Mesendoderm (in vitro differentiated cells): ENCODE measurements at regions not wholly inside any gene's neighbourhood (a gene's known extent, or its start where the extent isn't known, plus 50 kb on each side); places are given as distances from the start of the nearest gene placed in this dataset.

ENCODE experiments used
- DNase-seq: peaks from one replicate; pipeline ENCODE4 v3.0.0; 2013
- H2AK5ac ChIP-seq: 2 replicates; pipeline ENCODE4 v1.6.1; 2013; ENCODE audit warnings: low read length, inconsistent platforms
- H2BK120ac ChIP-seq: 2 replicates; pipeline ENCODE4 v1.6.1; 2013; ENCODE audit warnings: low read depth, mild to moderate bottlenecking, low read length, moderate library complexity, mixed read lengths
- H2BK15ac ChIP-seq: replicated peaks from 2 replicates; pipeline ENCODE4 v1.6.1; 2013; ENCODE audit warnings: low read depth, mild to moderate bottlenecking, moderate library complexity
- H2BK5ac ChIP-seq: 2 replicates; pipeline ENCODE4 v1.6.1; 2013; ENCODE audit warnings: low read length, inconsistent platforms
- H3K18ac ChIP-seq: 2 replicates; pipeline ENCODE4 v1.6.1; 2013; ENCODE audit warnings: mild to moderate bottlenecking, low read length, mixed read lengths
- H3K23ac ChIP-seq: one replicate; pipeline ENCODE4 v1.6.1; 2013; ENCODE audit warnings: low read length
- H3K27ac ChIP-seq: 2 replicates; pipeline ENCODE4 v1.5.1; 2013; ENCODE audit warnings: low read depth, mild to moderate bottlenecking, inconsistent platforms, low read length, moderate library complexity
- H3K27me3 ChIP-seq: 2 replicates; pipeline ENCODE4 v1.6.1; 2013; ENCODE audit warnings: low read length, control low read depth, mild to moderate bottlenecking, inconsistent platforms; ENCODE audit not compliant: insufficient read depth, poor library complexity
- H3K36me3 ChIP-seq: 2 replicates; pipeline ENCODE4 v1.6.1; 2013; ENCODE audit warnings: low read length, inconsistent platforms; ENCODE audit not compliant: control insufficient read depth, insufficient read depth
- H3K4ac ChIP-seq: one replicate; pipeline ENCODE4 v1.6.1; 2013; ENCODE audit warnings: low read depth, mild to moderate bottlenecking, low read length, moderate library complexity
- H3K4me1 ChIP-seq: 2 replicates; pipeline ENCODE4 v1.6.1; 2013; ENCODE audit warnings: low read depth, low read length, inconsistent platforms; ENCODE audit not compliant: control insufficient read depth
- H3K4me2 ChIP-seq: 2 replicates; pipeline ENCODE4 v1.6.1; 2013; ENCODE audit warnings: low read length
- H3K4me3 ChIP-seq: 2 replicates; pipeline ENCODE4 v1.5.1; 2013; ENCODE audit warnings: mild to moderate bottlenecking, low read length
- H3K56ac ChIP-seq: one replicate; pipeline ENCODE4 v1.6.1; 2013; ENCODE audit warnings: low read length
- H3K79me1 ChIP-seq: 2 replicates; pipeline ENCODE4 v1.6.1; 2013; ENCODE audit warnings: low read length, inconsistent platforms
- H3K79me2 ChIP-seq: 2 replicates; pipeline ENCODE4 v1.6.1; 2013; ENCODE audit warnings: mild to moderate bottlenecking, low read length; ENCODE audit not compliant: control insufficient read depth, insufficient read depth
- H3K9ac ChIP-seq: 2 replicates; pipeline ENCODE4 v1.6.1; 2013; ENCODE audit warnings: low read length, inconsistent platforms
- H4K5ac ChIP-seq: one replicate; pipeline ENCODE4 v1.6.1; 2013; ENCODE audit warnings: low read length
- H4K8ac ChIP-seq: one replicate; pipeline ENCODE4 v1.6.1; 2013; ENCODE audit warnings: low read depth, mild to moderate bottlenecking, control low read depth, low read length, moderate library complexity
- WGBS: extraction: QIAGEN DNeasy Blood & Tissue Kit; methylation state at CpG from one replicate; pipeline ENCODE4 v1.1.7; 2013; ENCODE audit warnings: low lambda C conversion rate, missing lambda C conversion rate; ENCODE audit not compliant: insufficient coverage; ENCODE audit errors: extremely low coverage; 5-methylcytosine and 5-hydroxymethylcytosine counted together

GRCh38 chr6:167647737-167648470 is 178.8 kb upstream of the AFDN start:
- Histone ChIP-seq H3K4me3 (no peak overlapping the region), H3K9ac (no peak overlapping the region), H3K56ac (peak overlapping the region; percentile 43), H4K8ac (no peak overlapping the region), H3K36me3 (no peaks in the 10 kb centered on the region), H2BK15ac (no peak overlapping the region), H3K79me1 (no peaks in the 10 kb centered on the region), H3K27me3 (no peaks in the 10 kb centered on the region), H2BK5ac (no peak overlapping the region), H3K4me2 (no peak overlapping the region), H4K5ac (no peak overlapping the region), H3K18ac (no peak overlapping the region), H3K27ac (no peak overlapping the region), H3K4ac (no peak overlapping the region), H2AK5ac (no peak overlapping the region), H3K4me1 (peaks cover 10% of the 10 kb centered on the region), H3K23ac (no peak overlapping the region), H2BK120ac (no peak overlapping the region), H3K79me2 (no peaks in the 10 kb centered on the region)
- no CpG with 5 or more reads among the region's 13 CpGs for WGBS
- DNase-seq, result no peak

DNA sequence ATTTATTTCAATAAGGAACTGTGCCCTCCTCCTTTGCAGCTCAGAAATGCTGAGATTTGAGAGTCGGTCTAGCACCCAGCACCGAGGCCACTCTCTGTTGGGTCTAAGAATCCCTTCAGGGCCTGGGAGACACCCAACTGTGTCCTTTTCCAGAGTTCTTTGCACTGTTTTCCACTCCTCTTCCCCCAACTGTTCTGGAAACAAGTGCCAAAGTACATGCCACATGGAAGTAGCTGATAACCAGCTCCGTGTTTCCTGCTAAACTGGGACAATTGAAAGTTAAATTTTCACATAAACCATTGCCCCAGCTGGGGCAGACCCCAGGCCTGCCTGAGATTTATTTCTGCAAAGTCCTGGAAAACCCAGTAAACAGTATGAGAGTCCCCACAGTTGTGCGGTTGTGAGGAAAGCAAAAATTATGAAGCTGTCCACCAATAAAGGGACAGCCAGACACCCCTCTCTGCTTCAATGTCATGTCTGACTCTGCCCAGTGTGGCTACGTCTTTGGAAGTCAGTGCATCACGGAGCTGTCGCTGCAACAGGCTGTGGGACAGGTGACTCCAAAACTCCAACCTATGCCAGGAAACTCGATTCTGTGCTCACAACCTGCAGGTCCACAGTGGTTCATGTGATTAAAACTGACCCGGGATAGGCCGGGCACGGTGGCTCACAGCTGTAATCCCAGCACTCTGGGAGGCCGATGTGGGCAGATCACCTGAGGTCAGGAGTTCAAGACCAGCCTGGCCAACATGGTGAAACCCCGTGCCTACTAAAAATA is 178.0 kb upstream of the AFDN start:
- no peak overlapping the region for H3K27ac ChIP-seq

DNA sequence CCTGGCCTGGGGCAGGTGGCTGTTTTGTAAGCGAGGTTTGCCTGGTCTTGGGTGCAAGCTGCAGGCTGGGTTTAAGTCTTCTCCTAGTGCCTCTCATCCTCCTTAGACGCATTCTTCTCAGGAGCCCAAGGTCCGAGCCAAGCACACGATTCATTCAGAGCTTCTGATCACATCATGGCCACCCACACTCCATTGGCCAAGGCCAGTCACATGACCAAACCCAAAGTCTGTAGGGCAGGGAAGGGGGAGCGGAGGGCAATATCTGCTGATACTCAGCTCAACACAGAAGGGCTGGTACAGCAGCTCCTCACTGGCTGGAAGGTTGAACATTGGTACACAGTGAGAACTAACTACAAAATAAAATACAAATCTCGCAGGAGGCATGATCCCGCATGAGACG is 177.2 kb upstream of the AFDN start:
- no peaks in the 10 kb centered on the region for H3K36me3 ChIP-seq
- no peak overlapping the region for H2BK5ac ChIP-seq
- no peak overlapping the region for H3K9ac ChIP-seq
- no peaks in the 10 kb centered on the region for H3K27me3 ChIP-seq
- H3K4me1 ChIP-seq, result peaks cover 14% of the 10 kb centered on the region
- H3K79me1 ChIP-seq, result no peaks in the 10 kb centered on the region
- H2AK5ac ChIP-seq, result no peak overlapping the region
- H3K27ac ChIP-seq, result no peak overlapping the region
- H2BK120ac ChIP-seq, result no peak overlapping the region
- H3K23ac ChIP-seq, result no peak overlapping the region
- H3K4me3 ChIP-seq, result no peak overlapping the region
- no peaks in the 10 kb centered on the region for H3K79me2 ChIP-seq
- H3K56ac ChIP-seq, result no peak overlapping the region
- no peak overlapping the region for H4K8ac ChIP-seq
- no peak overlapping the region for H2BK15ac ChIP-seq
- no peak overlapping the region for H4K5ac ChIP-seq
- H3K18ac ChIP-seq, result no peak overlapping the region
- no peak for DNase-seq
- no CpG with 5 or more reads among the region's 8 CpGs for WGBS
- no peak overlapping the region for H3K4ac ChIP-seq
- H3K4me2 ChIP-seq, result no peak overlapping the region

More for the DNA sequence above, 178.0 kb upstream of the AFDN start:
- H3K79me2 ChIP-seq, result no peaks in the 10 kb centered on the region
- H3K18ac ChIP-seq, result no peak overlapping the region
- H2AK5ac ChIP-seq, result no peak overlapping the region
- H3K79me1 ChIP-seq, result no peaks in the 10 kb centered on the region
- H4K8ac ChIP-seq, result no peak overlapping the region
- no peak overlapping the region for H3K9ac ChIP-seq
- H3K56ac ChIP-seq, result no peak overlapping the region
- H3K27me3 ChIP-seq, result no peaks in the 10 kb centered on the region
- WGBS, result no CpG with 5 or more reads among the region's 13 CpGs
- peaks cover 14% of the 10 kb centered on the region for H3K4me1 ChIP-seq
- no peak overlapping the region for H2BK120ac ChIP-seq
- no peak overlapping the region for H2BK15ac ChIP-seq
- no peak overlapping the region for H3K4me2 ChIP-seq
- DNase-seq, result no peak
- no peak overlapping the region for H3K23ac ChIP-seq
- no peaks in the 10 kb centered on the region for H3K36me3 ChIP-seq
- H3K4ac ChIP-seq, result no peak overlapping the region
- no peak overlapping the region for H3K4me3 ChIP-seq
- no peak overlapping the region for H4K5ac ChIP-seq
- H2BK5ac ChIP-seq, result no peak overlapping the region

- no peak overlapping the region for H4K8ac ChIP-seq
- WGBS, result no CpG with 5 or more reads among the region's 12 CpGs
- H3K27ac ChIP-seq, result no peak overlapping the region
- no peak overlapping the region for H3K9ac ChIP-seq
- DNase-seq, result no peak
- H2BK15ac ChIP-seq, result no peak overlapping the region
- H4K5ac ChIP-seq, result no peak overlapping the region
- H3K4me3 ChIP-seq, result no peak overlapping the region
- peak overlapping the region; percentile 53 for H2AK5ac ChIP-seq
- H2BK5ac ChIP-seq, result no peak overlapping the region
- H3K4ac ChIP-seq, result no peak overlapping the region
- H3K79me2 ChIP-seq, result no peaks in the 10 kb centered on the region
- no peak overlapping the region for H3K18ac ChIP-seq
- H3K27me3 ChIP-seq, result no peaks in the 10 kb centered on the region
- no peak overlapping the region for H3K4me2 ChIP-seq
- H3K79me1 ChIP-seq, result no peaks in the 10 kb centered on the region
- H2BK120ac ChIP-seq, result no peak overlapping the region
- H3K56ac ChIP-seq, result peak overlapping the region; percentile 79
- peaks cover 14% of the 10 kb centered on the region for H3K4me1 ChIP-seq
- peak overlapping the region; percentile 74 for H3K23ac ChIP-seq
- H3K36me3 ChIP-seq, result no peaks in the 10 kb centered on the region
These were observed 175.9 kb upstream of the AFDN start for GRCh38 chr6:167650730-167651317.

- WGBS, result 95% methylated on average over 6 of the region's 10 CpGs
These were observed 175.2 kb upstream of the AFDN start for GRCh38 chr6:167651318-167652041.

More at GRCh38 chr6:167651318-167652041, 175.2 kb upstream of the AFDN start:
- no peak overlapping the region for H3K9ac ChIP-seq
- no peak overlapping the region for H3K27ac ChIP-seq
- H3K27me3 ChIP-seq, result no peaks in the 10 kb centered on the region
- H3K4me3 ChIP-seq, result no peak overlapping the region
- peaks cover 14% of the 10 kb centered on the region for H3K4me1 ChIP-seq
- no peaks in the 10 kb centered on the region for H3K79me1 ChIP-seq
- peak overlapping the region; percentile 7 for H2BK5ac ChIP-seq
- H3K23ac ChIP-seq, result peak overlapping the region; percentile 74
- H3K18ac ChIP-seq, result no peak overlapping the region
- no peak overlapping the region for H4K8ac ChIP-seq
- no peak overlapping the region for H2BK120ac ChIP-seq
- DNase-seq, result no peak
- no peak overlapping the region for H4K5ac ChIP-seq
- no peaks in the 10 kb centered on the region for H3K36me3 ChIP-seq
- H2AK5ac ChIP-seq, result peak overlapping the region; percentile 53
- H2BK15ac ChIP-seq, result no peak overlapping the region
- H3K79me2 ChIP-seq, result no peaks in the 10 kb centered on the region
- peak overlapping the region; percentile 79 for H3K56ac ChIP-seq
- no peak overlapping the region for H3K4me2 ChIP-seq
- no peak overlapping the region for H3K4ac ChIP-seq
